Suprapubic skin (tissue), 4 donors: ENCODE measurements at regions not wholly inside any gene's neighbourhood (a gene's known extent, or its start where the extent isn't known, plus 50 kb on each side); places are given as distances from the start of the nearest gene placed in this dataset.
A peak's percentile ranks its signal among the peaks of the same experiment; 100 is the strongest.

Source experiments
- DNase-seq, 2 donors: peaks; one replicate each; pipeline ENCODE4 v3.0.0-alpha.2; 2019; ENCODE audit warnings: low spot score in 2 of 2
- H3K27ac ChIP-seq: fragments of 200-600 bp; sonication (generic); one replicate; pipeline ENCODE4 v1.5.1; 2019
- H3K27me3 ChIP-seq: fragments of 200-600 bp; sonication (generic); one replicate; pipeline ENCODE4 v1.5.1; 2019
- H3K36me3 ChIP-seq: fragments of 200-600 bp; sonication (generic); one replicate; pipeline ENCODE4 v1.5.1; 2019
- H3K4me1 ChIP-seq: fragments of 200-600 bp; sonication (generic); one replicate; pipeline ENCODE4 v1.5.1; 2019
- H3K4me3 ChIP-seq: fragments of 200-600 bp; sonication (generic); one replicate; pipeline ENCODE4 v1.5.1; 2019; ENCODE audit warnings: mild to moderate bottlenecking
- H3K9me3 ChIP-seq: fragments of 200-600 bp; sonication (generic); one replicate; pipeline ENCODE4 v1.5.1; 2019
- EP300 ChIP-seq: sonication (generic); formaldehyde crosslinking; IDR thresholded peaks from one replicate; pipeline ENCODE4 v1.6.1; 2017; ENCODE audit warnings: antibody characterized with exemption
- POLR2A ChIP-seq, 2 donors: fragments of 450-650 bp; IDR thresholded peaks; one replicate each; pipeline ENCODE4 v1.6.1; 2017; ENCODE audit warnings: antibody characterized with exemption in 2 of 2, mild to moderate bottlenecking in 2 of 2, moderate library complexity in 2 of 2
- POLR2AphosphoS5 ChIP-seq, 3 donors: sonication (generic); formaldehyde crosslinking; IDR thresholded peaks; one replicate each; pipeline ENCODE4 v1.6.1; 2017; ENCODE audit warnings: antibody characterized with exemption in 3 of 3
- WGBS: methylation state at CpG from one replicate; pipeline ENCODE4 v1.1.5; 2018; 5-methylcytosine and 5-hydroxymethylcytosine counted together
- TF ChIP-seq, protein P1 (sequence below), 2 donors: fragments of 200-600 bp in 1 of 2; fragments of 450-650 bp in 1 of 2; sonication (generic) in 1 of 2; IDR thresholded peaks; one replicate each; pipeline ENCODE4 v1.5.1; 2016 to 2019; ENCODE audit warnings: antibody characterized with exemption in 2 of 2, mild to moderate bottlenecking in 1 of 2, moderate library complexity in 1 of 2

DNA sequence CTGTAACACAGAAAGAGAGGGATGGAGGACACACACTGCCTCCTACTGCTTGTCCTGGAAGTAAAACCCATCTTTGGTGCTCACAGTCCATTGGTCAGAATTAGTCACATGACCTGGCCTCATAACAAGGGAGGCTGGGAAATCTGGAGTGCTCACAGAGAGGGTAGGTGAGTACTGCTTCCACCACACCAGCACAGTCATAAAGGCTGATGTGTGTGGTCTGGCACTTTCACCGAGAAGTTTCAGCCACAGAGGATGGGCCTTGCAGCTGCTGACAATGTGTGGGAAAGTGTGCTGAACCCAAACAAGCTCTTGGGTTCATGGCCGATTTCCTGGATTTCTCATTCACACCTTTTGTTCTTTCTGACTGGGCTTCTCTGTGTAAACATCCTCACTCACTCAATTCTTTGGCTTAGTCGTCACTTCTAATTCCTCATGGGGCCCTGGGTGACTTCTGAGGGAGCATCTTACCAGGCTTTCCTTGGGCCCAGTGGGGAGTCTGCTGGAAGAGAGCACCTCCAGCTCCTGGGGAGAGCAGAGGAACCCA lies 100.7 kb downstream of the ASB7 start:
- Histone ChIP-seq H3K36me3 (no peaks in the 10 kb centered on the region), H3K27ac (no peak overlapping the region), H3K4me1 (no peaks in the 10 kb centered on the region), H3K4me3 (no peak overlapping the region), H3K9me3 (no peaks in the 10 kb centered on the region), H3K27me3 (no peaks in the 10 kb centered on the region)
- DNase-seq = peak in 1 of 2 donors; percentile 8
- TF ChIP-seq POLR2A (IDR thresholded peaks at IDR 0.05) (no peak), POLR2AphosphoS5 (IDR thresholded peaks at IDR 0.05) (no peak), EP300 (no peak)
- TF ChIP-seq, protein P1, sequence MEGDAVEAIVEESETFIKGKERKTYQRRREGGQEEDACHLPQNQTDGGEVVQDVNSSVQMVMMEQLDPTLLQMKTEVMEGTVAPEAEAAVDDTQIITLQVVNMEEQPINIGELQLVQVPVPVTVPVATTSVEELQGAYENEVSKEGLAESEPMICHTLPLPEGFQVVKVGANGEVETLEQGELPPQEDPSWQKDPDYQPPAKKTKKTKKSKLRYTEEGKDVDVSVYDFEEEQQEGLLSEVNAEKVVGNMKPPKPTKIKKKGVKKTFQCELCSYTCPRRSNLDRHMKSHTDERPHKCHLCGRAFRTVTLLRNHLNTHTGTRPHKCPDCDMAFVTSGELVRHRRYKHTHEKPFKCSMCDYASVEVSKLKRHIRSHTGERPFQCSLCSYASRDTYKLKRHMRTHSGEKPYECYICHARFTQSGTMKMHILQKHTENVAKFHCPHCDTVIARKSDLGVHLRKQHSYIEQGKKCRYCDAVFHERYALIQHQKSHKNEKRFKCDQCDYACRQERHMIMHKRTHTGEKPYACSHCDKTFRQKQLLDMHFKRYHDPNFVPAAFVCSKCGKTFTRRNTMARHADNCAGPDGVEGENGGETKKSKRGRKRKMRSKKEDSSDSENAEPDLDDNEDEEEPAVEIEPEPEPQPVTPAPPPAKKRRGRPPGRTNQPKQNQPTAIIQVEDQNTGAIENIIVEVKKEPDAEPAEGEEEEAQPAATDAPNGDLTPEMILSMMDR (IDR thresholded peaks at IDR 0.05) = no peak
- WGBS = 61% methylated on average over 3 of the region's 3 CpGs

DNA sequence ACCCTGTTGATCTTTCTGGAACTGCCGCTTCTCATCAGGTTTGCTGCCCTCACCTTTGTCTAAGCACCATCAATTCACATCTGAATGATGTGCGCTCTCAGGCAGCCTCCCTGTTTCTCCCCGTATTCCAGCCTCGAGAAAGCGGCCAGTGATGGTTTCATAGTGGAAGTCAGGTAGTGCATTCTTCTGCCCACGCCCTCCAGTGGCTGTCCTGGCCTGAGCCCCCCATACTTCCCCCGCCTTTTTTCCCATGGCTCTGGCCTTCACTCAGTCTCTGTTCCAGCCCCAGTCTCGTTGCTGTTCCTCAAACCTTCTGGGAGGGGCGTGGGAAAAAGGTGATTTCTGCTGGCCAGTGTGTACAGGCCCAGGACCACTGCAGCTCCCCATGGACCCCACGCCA lies 101.3 kb downstream of the ASB7 start:
- Histone ChIP-seq H3K4me3 (no peak overlapping the region), H3K27ac (no peak overlapping the region), H3K9me3 (no peaks in the 10 kb centered on the region), H3K4me1 (no peaks in the 10 kb centered on the region), H3K36me3 (no peaks in the 10 kb centered on the region), H3K27me3 (no peaks in the 10 kb centered on the region)
- WGBS = 88% methylated on average over 10 of the region's 10 CpGs
- TF ChIP-seq EP300 = no peak
- no peak for TF ChIP-seq POLR2AphosphoS5 (IDR thresholded peaks at IDR 0.05)
- TF ChIP-seq, protein P1 (IDR thresholded peaks at IDR 0.05) = no peak
- no peak for TF ChIP-seq POLR2A (IDR thresholded peaks at IDR 0.05)
- DNase-seq = peak in 1 of 2 donors; percentile 38

DNA sequence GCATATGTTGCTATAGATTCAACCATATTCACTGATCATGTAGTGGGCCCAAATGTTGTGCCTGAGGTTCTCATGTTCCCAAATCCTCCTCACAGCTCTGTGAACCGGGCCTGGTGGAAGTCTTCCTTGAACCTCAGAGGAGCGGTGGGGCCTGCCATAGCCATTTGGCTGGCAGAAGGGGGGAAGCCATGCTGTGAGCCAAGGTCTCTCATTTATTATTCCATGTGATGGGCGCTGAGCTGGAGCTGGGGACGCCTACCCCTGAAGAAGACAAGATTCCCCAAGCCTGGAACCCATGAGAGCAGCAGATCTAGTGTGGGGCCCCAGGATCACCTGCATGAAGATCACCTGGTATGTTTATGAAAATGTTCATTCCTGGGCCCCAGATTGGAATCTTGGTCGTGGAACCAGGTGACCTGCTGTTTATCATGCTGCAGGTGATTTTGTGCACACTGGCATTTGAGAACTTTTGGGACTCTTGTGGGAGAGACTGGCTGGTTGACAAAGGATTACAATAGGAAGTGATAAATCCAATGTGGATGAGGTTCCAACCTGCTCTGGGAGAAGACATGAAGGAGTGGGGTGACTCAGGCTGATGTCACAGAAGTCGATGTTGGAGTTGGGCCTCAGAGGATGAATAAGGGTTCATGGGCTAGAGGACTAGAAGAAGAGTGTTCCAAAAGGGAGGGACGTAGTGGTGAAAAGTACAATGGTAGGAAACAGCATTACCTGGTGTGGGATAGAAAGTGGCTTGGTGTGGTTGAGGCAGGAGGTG lies 102.1 kb downstream of the ASB7 start:
- Histone ChIP-seq H3K9me3 (no peaks in the 10 kb centered on the region), H3K4me1 (no peaks in the 10 kb centered on the region), H3K36me3 (no peaks in the 10 kb centered on the region), H3K4me3 (no peak overlapping the region), H3K27me3 (no peaks in the 10 kb centered on the region), H3K27ac (no peak overlapping the region)
- TF ChIP-seq POLR2A (IDR thresholded peaks at IDR 0.05) (no peak), EP300 (no peak), POLR2AphosphoS5 (IDR thresholded peaks at IDR 0.05) (no peak)
- TF ChIP-seq, protein P1 (IDR thresholded peaks at IDR 0.05) = no peak
- 82% methylated on average over 7 of the region's 7 CpGs for WGBS
- peak in 1 of 2 donors; percentile 22 for DNase-seq

DNA sequence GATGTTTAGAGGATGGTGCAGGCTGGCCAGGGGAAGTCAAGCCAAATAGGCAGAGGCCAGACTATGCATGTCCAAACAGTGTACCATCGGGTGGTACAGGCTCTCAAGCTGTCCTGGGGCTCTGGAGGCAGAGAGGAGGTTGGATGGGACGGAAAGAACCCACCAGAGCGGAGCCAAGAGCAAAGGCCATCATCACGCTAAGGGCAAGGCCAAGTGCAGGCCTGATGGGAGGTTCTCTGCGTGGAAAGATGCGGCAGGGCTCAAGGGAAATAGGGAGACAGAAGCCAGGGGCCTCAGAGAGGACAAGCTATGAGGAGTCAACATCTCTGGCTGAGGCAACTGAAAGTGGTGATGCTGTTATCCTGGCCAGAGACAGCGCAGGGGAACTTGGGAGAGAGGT lies 102.7 kb downstream of the ASB7 start:
- Histone ChIP-seq H3K27ac (no peak overlapping the region), H3K36me3 (no peaks in the 10 kb centered on the region), H3K27me3 (no peaks in the 10 kb centered on the region), H3K9me3 (no peaks in the 10 kb centered on the region), H3K4me1 (no peaks in the 10 kb centered on the region), H3K4me3 (no peak overlapping the region)
- TF ChIP-seq EP300 (no peak), POLR2AphosphoS5 (IDR thresholded peaks at IDR 0.05) (no peak), POLR2A (IDR thresholded peaks at IDR 0.05) (no peak)
- TF ChIP-seq, protein P1 (IDR thresholded peaks at IDR 0.05) = no peak
- no peak for DNase-seq
- WGBS = 95% methylated on average over 7 of the region's 7 CpGs

DNA sequence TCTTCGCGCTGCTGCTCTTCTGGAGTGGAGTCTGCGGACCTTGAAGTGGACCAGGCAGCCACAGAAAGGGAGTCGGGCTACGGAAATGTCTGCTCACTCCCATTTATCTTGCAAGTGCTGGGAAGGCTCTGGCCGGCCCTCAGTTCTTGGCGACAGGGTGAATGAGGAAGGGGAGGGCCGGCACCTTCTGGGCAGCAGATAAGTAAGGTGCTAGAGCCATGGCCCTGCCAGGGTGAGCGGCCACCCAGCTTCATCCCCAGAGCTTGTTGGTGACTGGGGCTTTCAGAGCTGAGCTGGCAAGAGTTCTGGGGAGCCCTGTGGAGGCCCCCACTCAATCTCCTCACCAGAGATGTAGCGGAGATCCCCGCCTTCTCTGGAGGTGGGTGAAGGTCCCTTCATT lies 103.5 kb downstream of the ASB7 start:
- Histone ChIP-seq H3K27me3 (no peaks in the 10 kb centered on the region), H3K36me3 (no peaks in the 10 kb centered on the region), H3K27ac (no peak overlapping the region), H3K9me3 (no peaks in the 10 kb centered on the region), H3K4me3 (no peak overlapping the region), H3K4me1 (no peaks in the 10 kb centered on the region)
- no peak for TF ChIP-seq POLR2A (IDR thresholded peaks at IDR 0.05)
- TF ChIP-seq EP300 = no peak
- TF ChIP-seq POLR2AphosphoS5 (IDR thresholded peaks at IDR 0.05) = no peak
- 83% methylated on average over 2 of the region's 11 CpGs for WGBS
- DNase-seq = peak in 1 of 2 donors; percentile 25
